ENCODE measurements at regions not wholly inside any gene's neighbourhood (a gene's known extent, or its start where the extent isn't known, plus 50 kb on each side); places are given as distances from the start of the nearest gene placed in this dataset.

DNA sequence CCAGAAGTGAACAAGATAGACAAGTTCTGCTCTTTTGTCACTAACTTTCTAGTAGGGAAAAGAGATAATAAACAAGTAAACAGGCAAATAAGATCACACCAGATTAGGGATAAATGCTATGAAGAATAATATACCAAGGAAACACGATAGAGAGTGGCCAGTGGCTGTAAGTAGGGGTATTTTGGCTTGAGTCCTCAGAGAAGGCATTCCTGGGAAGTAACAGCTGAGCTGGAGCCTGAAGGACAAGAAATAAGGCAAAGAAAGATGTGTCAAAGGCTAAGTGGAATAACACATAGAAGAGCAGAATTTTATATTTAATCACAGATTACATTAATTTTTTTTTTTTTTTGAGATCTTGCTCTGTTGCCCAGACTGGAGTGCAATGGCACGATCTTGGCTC lies 366.2 kb downstream of the ZIC1 start:
- intact Hi-C loops (cut with DNase I) = no loop called here
- Histone ChIP-seq H3K9me3 (no peaks in the 10 kb centered on the region), H3K4me1 (no peaks in the 10 kb centered on the region), H3K4me3 (no peak overlapping the region), H3K27me3 (ENCODE audit: insufficient read depth in 3 of 3, low read length in 2 of 3) (no peaks in the 10 kb centered on the region), H3K36me3 (ENCODE audit: insufficient read depth in 1 of 2, low read depth in 1 of 2) (no peaks in the 10 kb centered on the region), H3K27ac (no peak overlapping the region)
- DNase-seq (no peak), ATAC-seq (no peak)
- TF ChIP-seq, protein P1, sequence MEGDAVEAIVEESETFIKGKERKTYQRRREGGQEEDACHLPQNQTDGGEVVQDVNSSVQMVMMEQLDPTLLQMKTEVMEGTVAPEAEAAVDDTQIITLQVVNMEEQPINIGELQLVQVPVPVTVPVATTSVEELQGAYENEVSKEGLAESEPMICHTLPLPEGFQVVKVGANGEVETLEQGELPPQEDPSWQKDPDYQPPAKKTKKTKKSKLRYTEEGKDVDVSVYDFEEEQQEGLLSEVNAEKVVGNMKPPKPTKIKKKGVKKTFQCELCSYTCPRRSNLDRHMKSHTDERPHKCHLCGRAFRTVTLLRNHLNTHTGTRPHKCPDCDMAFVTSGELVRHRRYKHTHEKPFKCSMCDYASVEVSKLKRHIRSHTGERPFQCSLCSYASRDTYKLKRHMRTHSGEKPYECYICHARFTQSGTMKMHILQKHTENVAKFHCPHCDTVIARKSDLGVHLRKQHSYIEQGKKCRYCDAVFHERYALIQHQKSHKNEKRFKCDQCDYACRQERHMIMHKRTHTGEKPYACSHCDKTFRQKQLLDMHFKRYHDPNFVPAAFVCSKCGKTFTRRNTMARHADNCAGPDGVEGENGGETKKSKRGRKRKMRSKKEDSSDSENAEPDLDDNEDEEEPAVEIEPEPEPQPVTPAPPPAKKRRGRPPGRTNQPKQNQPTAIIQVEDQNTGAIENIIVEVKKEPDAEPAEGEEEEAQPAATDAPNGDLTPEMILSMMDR (IDR thresholded peaks at IDR 0.05) = no peak
- WGBS, 3 donors = 51 to 67% (median 57%) methylated on average over 2 of the region's 2 CpGs

GRCh38 chr3:147775816-147776530 lies 366.8 kb downstream of the ZIC1 start:
- TF ChIP-seq, protein P1 (IDR thresholded peaks at IDR 0.05) = no peak
- Histone ChIP-seq H3K36me3 (ENCODE audit: insufficient read depth in 1 of 2, low read depth in 1 of 2) (no peaks in the 10 kb centered on the region), H3K4me1 (no peaks in the 10 kb centered on the region), H3K4me3 (no peak overlapping the region), H3K27me3 (ENCODE audit: insufficient read depth in 3 of 3, low read length in 2 of 3) (no peaks in the 10 kb centered on the region), H3K27ac (no peak overlapping the region), H3K9me3 (no peaks in the 10 kb centered on the region)
- DNase-seq (no peak), ATAC-seq (no peak)
- intact Hi-C loops (cut with DNase I) = no loop called here
- WGBS, 3 donors = 68 to 77% (median 73%) methylated on average over 4 of the region's 4 CpGs

- Histone ChIP-seq H3K36me3 (ENCODE audit: insufficient read depth in 1 of 2, low read depth in 1 of 2) (no peaks in the 10 kb centered on the region), H3K4me3 (no peak overlapping the region), H3K27me3 (ENCODE audit: insufficient read depth in 3 of 3, low read length in 2 of 3) (no peaks in the 10 kb centered on the region), H3K4me1 (no peaks in the 10 kb centered on the region), H3K9me3 (no peaks in the 10 kb centered on the region), H3K27ac (no peak overlapping the region)
- TF ChIP-seq, protein P1 (IDR thresholded peaks at IDR 0.05) = no peak
- DNase-seq = no peak
- 54 to 59% (median 56%) methylated on average over 2 of the region's 2 CpGs for WGBS, 3 donors
- intact Hi-C loops (cut with DNase I) = no loop called here
- no peak for ATAC-seq
Measured at GRCh38 chr3:147793841-147794240, 384.7 kb downstream of the ZIC1 start.

DNA sequence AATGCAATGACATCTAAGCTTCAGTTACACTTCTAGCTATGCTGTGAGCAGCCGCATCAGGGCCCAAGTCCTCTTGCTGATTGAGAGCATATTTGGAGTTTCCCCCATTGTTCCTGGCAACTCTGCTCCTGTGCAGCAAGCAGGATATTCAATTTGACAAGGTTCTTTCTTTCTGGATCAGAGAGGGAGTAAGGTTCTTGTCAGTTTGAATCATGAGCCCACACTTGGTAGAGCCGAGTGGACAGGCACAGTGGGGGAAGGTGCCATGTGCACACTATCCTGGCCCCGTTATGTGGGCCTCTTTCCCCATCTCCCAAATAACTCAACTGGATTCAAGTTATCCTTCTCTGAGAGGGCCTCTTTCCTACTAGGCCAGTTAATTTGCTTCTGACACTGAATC lies 385.4 kb downstream of the ZIC1 start:
- intact Hi-C loops (cut with DNase I) = no loop called here
- no peaks in the 10 kb centered on the region for H3K4me1 ChIP-seq
- H3K36me3 ChIP-seq (ENCODE audit: insufficient read depth in 1 of 2, low read depth in 1 of 2) = no peaks in the 10 kb centered on the region
- no peaks in the 10 kb centered on the region for H3K9me3 ChIP-seq
- H3K27ac ChIP-seq = no peak overlapping the region
- H3K27me3 ChIP-seq (ENCODE audit: insufficient read depth in 3 of 3, low read length in 2 of 3) = no peaks in the 10 kb centered on the region
- ATAC-seq = no peak
- no peak overlapping the region for H3K4me3 ChIP-seq
- 59 to 92% (median 62%) methylated on average over 3 of the region's 3 CpGs for WGBS, 3 donors
- TF ChIP-seq, protein P1 (IDR thresholded peaks at IDR 0.05) = no peak
- DNase-seq = no peak

GRCh38 chr3:147795418-147795817 lies 386.3 kb downstream of the ZIC1 start:
- Histone ChIP-seq H3K9me3 (no peaks in the 10 kb centered on the region), H3K27me3 (ENCODE audit: insufficient read depth in 3 of 3, low read length in 2 of 3) (no peaks in the 10 kb centered on the region), H3K36me3 (ENCODE audit: insufficient read depth in 1 of 2, low read depth in 1 of 2) (no peaks in the 10 kb centered on the region), H3K4me3 (no peak overlapping the region), H3K27ac (no peak overlapping the region), H3K4me1 (no peaks in the 10 kb centered on the region)
- ATAC-seq (no peak), DNase-seq (no peak)
- intact Hi-C loops (cut with DNase I) = no loop called here
- TF ChIP-seq, protein P1 (IDR thresholded peaks at IDR 0.05) = no peak
- 39 to 81% (median 79%) methylated on average over 1 of the region's 1 CpG for WGBS, 3 donors
